NT2/D1 (cell line): ENCODE measurements at regions not wholly inside any gene's neighbourhood (a gene's known extent, or its start where the extent isn't known, plus 50 kb on each side); places are given as distances from the start of the nearest gene placed in this dataset.

Experiments used
- SUZ12 ChIP-seq: IDR thresholded peaks from 2 replicates; pipeline ENCODE4 v1.6.1; 2011; ENCODE audit not compliant: insufficient read length, insufficient read depth; ENCODE audit errors: extremely low read depth
- YY1 ChIP-seq: IDR thresholded peaks from 2 replicates; pipeline ENCODE4 v1.6.1; 2011; ENCODE audit not compliant: insufficient read length, insufficient read depth
- ZNF274 ChIP-seq: IDR thresholded peaks from 2 replicates; pipeline ENCODE4 v1.6.1; 2011; ENCODE audit warnings: mild to moderate bottlenecking, low read depth, low read length

GRCh38 chr6:68502946-68503345 is 132.1 kb upstream of the ADGRB3 start:
- TF ChIP-seq YY1 (no peak), ZNF274 (no peak), SUZ12 (no peak)
